HEK293T (cell line): ENCODE measurements at regions not wholly inside any gene's neighbourhood (a gene's known extent, or its start where the extent isn't known, plus 50 kb on each side); places are given as distances from the start of the nearest gene placed in this dataset.

Experiments used
- CTCF ChIA-PET: fragments of 350-600 bp; formaldehyde crosslinking; extraction: SDS; loops from one replicate; lab custom pipeline; 2021; ENCODE audit warnings: antibody characterized with exemption, inconsistent platforms; lab: Yijun Ruan, JAX
- POLR2A ChIA-PET: fragments of 350-600 bp; formaldehyde crosslinking; extraction: SDS; loops from one replicate; lab custom pipeline; 2020; ENCODE audit warnings: antibody characterized with exemption, inconsistent platforms; lab: Yijun Ruan, JAX
- DNase-seq: peaks from one replicate; pipeline ENCODE4 v3.0.0; 2012; ENCODE audit warnings: mixed read lengths; ENCODE audit errors: extremely low spot score
- ARNT ChIP-seq: fragments of 450-650 bp; IDR thresholded peaks from 2 replicates; pipeline ENCODE4 v1.6.1; 2017; ENCODE audit warnings: mild to moderate bottlenecking
- BHLHE40 ChIP-seq: fragments of 450-650 bp; IDR thresholded peaks from 2 replicates; pipeline ENCODE4 v1.6.1; 2016; ENCODE audit warnings: mild to moderate bottlenecking, moderate library complexity, borderline replicate concordance
- CTBP1 ChIP-seq: fragments of 450-650 bp; IDR thresholded peaks from 2 replicates; pipeline ENCODE4 v1.6.1; 2016; ENCODE audit warnings: borderline replicate concordance
- ELF4 ChIP-seq: fragments of 450-650 bp; IDR thresholded peaks from 2 replicates; pipeline ENCODE4 v1.6.1; 2017; ENCODE audit warnings: antibody characterized with exemption
- FOXA1 ChIP-seq: fragments of 450-650 bp; IDR thresholded peaks from 2 replicates; pipeline ENCODE4 v1.6.1; 2016; ENCODE audit warnings: mild to moderate bottlenecking
- FOXK2 ChIP-seq: fragments of 450-650 bp; IDR thresholded peaks from 2 replicates; pipeline ENCODE4 v1.6.1; 2016; ENCODE audit warnings: mild to moderate bottlenecking
- FOXM1 ChIP-seq: fragments of 450-650 bp; IDR thresholded peaks from 2 replicates; pipeline ENCODE4 v1.6.1; 2017; ENCODE audit warnings: mild to moderate bottlenecking, borderline replicate concordance
- HDGF ChIP-seq: fragments of 450-650 bp; IDR thresholded peaks from 2 replicates; pipeline ENCODE4 v1.6.1; 2017; ENCODE audit warnings: antibody characterized with exemption, borderline replicate concordance
- L3MBTL2 ChIP-seq: fragments of 450-650 bp; conservative IDR thresholded peaks from 2 replicates; pipeline ENCODE4 v1.6.1; 2016; ENCODE audit warnings: mild to moderate bottlenecking
- LEF1 ChIP-seq: fragments of 450-650 bp; IDR thresholded peaks from 2 replicates; pipeline ENCODE4 v1.6.1; 2017; ENCODE audit warnings: mild to moderate bottlenecking, borderline replicate concordance
- NFRKB ChIP-seq: fragments of 450-650 bp; IDR thresholded peaks from 2 replicates; pipeline ENCODE4 v1.6.1; 2016; ENCODE audit warnings: mild to moderate bottlenecking, moderate library complexity
- SP1 ChIP-seq: fragments of 450-650 bp; IDR thresholded peaks from 2 replicates; pipeline ENCODE4 v1.6.1; 2017
- SUZ12 ChIP-seq: fragments of 450-650 bp; IDR thresholded peaks from 2 replicates; pipeline ENCODE4 v1.6.1; 2016; ENCODE audit warnings: mild to moderate bottlenecking
- TARDBP ChIP-seq: fragments of 450-650 bp; IDR thresholded peaks from 2 replicates; pipeline ENCODE4 v1.6.1; 2016
- ZNF384 ChIP-seq: fragments of 450-650 bp; IDR thresholded peaks from 2 replicates; pipeline ENCODE4 v1.6.1; 2016
- TF ChIP-seq, protein P1 (sequence below): fragments of 450-650 bp; IDR thresholded peaks from 2 replicates; pipeline ENCODE4 v1.6.1; 2016

- ChIA-PET CTCF (no interaction called here), POLR2A (no interaction called here)
- no peak for DNase-seq
- TF ChIP-seq FOXM1 (no peak), FOXA1 (no peak), TARDBP (no peak), LEF1 (no peak), BHLHE40 (no peak)
- TF ChIP-seq, protein P1, sequence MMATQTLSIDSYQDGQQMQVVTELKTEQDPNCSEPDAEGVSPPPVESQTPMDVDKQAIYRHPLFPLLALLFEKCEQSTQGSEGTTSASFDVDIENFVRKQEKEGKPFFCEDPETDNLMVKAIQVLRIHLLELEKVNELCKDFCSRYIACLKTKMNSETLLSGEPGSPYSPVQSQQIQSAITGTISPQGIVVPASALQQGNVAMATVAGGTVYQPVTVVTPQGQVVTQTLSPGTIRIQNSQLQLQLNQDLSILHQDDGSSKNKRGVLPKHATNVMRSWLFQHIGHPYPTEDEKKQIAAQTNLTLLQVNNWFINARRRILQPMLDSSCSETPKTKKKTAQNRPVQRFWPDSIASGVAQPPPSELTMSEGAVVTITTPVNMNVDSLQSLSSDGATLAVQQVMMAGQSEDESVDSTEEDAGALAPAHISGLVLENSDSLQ = no peak
These were observed 150.3 kb upstream of the BCOR start for GRCh38 chrX:40247848-40248622.

DNA sequence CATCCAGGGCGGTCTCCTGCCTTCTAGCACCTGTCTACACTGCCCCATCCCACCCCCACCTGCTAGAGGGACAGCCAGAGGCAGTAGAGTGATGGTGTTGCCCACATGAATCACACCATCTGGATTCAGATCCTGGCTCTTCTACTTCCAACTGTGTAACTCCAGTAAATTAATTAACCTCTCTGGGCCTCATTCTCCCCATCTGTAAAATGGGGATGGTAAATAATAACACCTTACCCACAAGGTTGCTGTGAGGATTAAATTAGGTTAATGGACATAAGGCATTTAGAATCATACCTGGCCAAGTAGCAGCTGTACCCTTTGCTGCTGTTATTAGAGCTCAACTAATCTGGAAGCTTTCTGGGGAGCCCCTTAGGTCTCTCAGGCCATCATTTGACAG lies 149.6 kb upstream of the BCOR start:
- no peak for DNase-seq
- ChIA-PET POLR2A (no interaction called here), CTCF (no interaction called here)
- TF ChIP-seq L3MBTL2 (no peak), HDGF (no peak), FOXK2 (no peak), LEF1 (no peak), TARDBP (no peak), BHLHE40 (no peak), SUZ12 (no peak), SP1 (no peak), ELF4 (no peak), FOXA1 (no peak), CTBP1 (no peak), NFRKB (no peak), ARNT (no peak), FOXM1 (no peak)
- TF ChIP-seq, protein P1 = no peak

DNA sequence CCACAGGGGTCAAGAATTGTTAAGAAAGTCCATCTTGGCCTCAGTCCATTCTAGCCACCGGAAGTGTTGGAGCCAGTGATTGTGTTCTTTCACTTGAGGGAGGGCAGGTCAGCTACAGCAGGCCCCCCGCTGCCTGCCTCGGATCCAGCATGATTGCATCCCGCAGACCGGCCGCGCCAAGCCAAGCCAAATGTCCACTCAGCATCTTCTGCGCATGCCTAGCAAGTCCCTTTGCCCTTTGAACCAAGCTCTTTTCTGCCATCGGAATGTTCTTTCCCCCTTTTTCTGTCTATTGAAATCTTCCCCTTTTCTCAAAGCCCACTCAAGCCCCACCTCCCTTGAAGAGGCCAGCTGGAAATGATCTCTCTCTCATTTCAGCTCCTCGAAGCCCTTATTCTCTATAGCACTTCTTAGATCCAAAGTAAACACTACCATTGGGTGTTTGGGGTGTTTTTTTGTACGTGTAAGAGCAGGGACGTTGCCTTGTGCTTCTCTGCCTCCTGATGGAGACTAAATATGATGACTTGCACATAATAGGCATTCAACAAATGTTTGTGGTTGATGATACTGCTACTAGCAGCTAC lies 147.8 kb upstream of the BCOR start:
- ChIA-PET CTCF (interaction anchor here (0.6 kb wide), 1 partner anchor 23 kb away, joined by 3 read pairs; no protein-coding TSS in a partner anchor), POLR2A (interaction anchor here (0.7 kb wide), 1 partner anchor 93 kb away, joined by 3 read pairs; no protein-coding TSS in a partner anchor)
- no peak for DNase-seq
- TF ChIP-seq L3MBTL2 (no peak), SUZ12 (no peak), TARDBP (no peak), CTBP1 (no peak), ELF4 (no peak), SP1 (no peak), NFRKB (no peak), ZNF384 (no peak)

DNA sequence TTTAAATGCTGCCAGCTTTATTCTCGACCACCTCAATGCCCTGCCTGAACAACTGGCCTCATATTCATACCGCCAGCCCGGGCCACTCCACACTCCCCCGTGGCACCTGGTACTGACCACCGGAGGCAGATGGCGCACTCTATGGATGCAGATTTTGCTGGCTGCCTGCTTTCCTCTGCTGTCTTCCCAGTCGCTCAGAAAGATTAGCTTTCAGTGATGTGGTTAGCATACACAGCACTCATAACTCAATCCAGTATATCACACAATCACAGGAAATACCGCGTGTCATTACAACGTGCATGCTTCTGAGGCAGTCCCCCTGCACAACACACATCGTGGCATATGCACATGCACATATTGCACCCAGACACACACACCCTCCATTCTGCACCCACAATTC lies 147.2 kb upstream of the BCOR start:
- ChIA-PET CTCF (interaction anchor here (0.6 to 0.7 kb wide), 2 partner anchors 15 to 23 kb away, joined by 3 read pairs; no protein-coding TSS in a partner anchor), POLR2A (interaction anchor here (0.7 kb wide), 1 partner anchor 92 kb away, joined by 3 read pairs; no protein-coding TSS in a partner anchor)
- TF ChIP-seq ZNF384 (no peak), BHLHE40 (no peak), LEF1 (no peak), ARNT (no peak), SUZ12 (no peak), L3MBTL2 (no peak), CTBP1 (no peak), TARDBP (no peak), FOXK2 (no peak), NFRKB (no peak), HDGF (no peak)
- TF ChIP-seq, protein P1 = no peak
- peak; percentile 35 for DNase-seq

DNA sequence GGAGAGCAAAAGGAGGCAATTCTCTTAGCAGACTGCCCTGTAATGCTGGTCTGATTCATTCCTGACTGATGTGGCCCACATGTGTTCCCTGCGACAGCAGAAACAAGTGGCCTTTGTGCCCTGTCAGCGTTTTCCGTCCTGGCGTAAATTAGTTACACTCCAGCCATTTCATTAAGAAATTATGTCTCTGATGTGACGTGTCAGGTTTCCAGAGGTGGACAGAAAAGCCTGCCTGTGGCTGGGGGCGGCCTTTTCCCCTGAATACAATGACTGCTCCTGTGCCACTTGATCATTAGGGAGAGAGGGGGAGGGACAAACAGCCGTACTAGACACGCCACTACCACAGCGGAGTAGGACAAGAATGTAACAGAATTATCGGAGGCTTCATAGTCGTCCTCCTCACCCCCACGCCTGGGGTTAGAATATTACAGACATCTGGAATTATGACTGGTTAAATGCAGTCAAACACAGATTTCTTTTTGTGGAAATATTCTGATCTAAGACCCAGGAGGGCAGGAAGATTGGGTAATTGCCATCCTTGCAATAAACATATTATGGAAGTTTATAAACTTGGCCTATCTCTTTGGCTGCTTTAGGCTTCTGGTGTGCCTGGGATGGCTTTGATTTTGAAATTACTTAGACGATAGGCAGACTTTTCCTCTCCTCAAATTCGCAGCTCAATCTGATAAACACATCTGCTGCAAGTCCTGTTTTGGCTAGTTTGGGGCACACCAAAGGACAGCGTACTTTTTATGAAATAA lies 146.2 kb upstream of the BCOR start:
- no peak for TF ChIP-seq ELF4
- no peak for TF ChIP-seq FOXA1
- TF ChIP-seq LEF1 = no peak
- no peak for DNase-seq
- CTCF ChIA-PET = interaction anchor here (0.6 to 0.7 kb wide), 2 partner anchors 16 to 1210 kb away, joined by 3 to 5 read pairs; no protein-coding TSS in a partner anchor
- POLR2A ChIA-PET = no interaction called here

- DNase-seq = no peak
- CTCF ChIA-PET = no interaction called here
- POLR2A ChIA-PET = interaction anchor here (1.4 kb wide), 1 partner anchor 28 kb away, joined by 3 read pairs; no protein-coding TSS in a partner anchor
- no peak for TF ChIP-seq FOXK2
- no peak for TF ChIP-seq ARNT
- TF ChIP-seq L3MBTL2 = no peak
- no peak for TF ChIP-seq NFRKB
- no peak for TF ChIP-seq SUZ12
- TF ChIP-seq SP1 = no peak
- no peak for TF ChIP-seq ZNF384
- no peak for TF ChIP-seq ELF4
- no peak for TF ChIP-seq CTBP1
- no peak for TF ChIP-seq FOXA1
- no peak for TF ChIP-seq HDGF
- no peak for TF ChIP-seq LEF1
- TF ChIP-seq, protein P1 = no peak
These were observed 143.1 kb upstream of the BCOR start for GRCh38 chrX:40240844-40241243.
